Parathyroid adenoma (tissue), 2 donors: ENCODE measurements at regions not wholly inside any gene's neighbourhood (a gene's known extent, or its start where the extent isn't known, plus 50 kb on each side); places are given as distances from the start of the nearest gene placed in this dataset.

Experiments
- H2AFZ ChIP-seq: fragments of 300-600 bp; sonication (generic); one replicate; pipeline ENCODE4 v1.7.0; 2017; ENCODE audit warnings: antibody characterized with exemption, mild to moderate bottlenecking
- H3K27ac ChIP-seq: fragments of 300-600 bp; sonication (generic); one replicate; pipeline ENCODE4 v1.7.0; 2017
- H3K27me3 ChIP-seq: fragments of 300-600 bp; sonication (generic); one replicate; pipeline ENCODE4 v1.7.0; 2017; ENCODE audit warnings: low read length; ENCODE audit not compliant: control insufficient read depth, insufficient read depth
- H3K36me3 ChIP-seq: fragments of 300-600 bp; sonication (generic); one replicate; pipeline ENCODE4 v1.7.0; 2017; ENCODE audit warnings: low read length; ENCODE audit not compliant: control insufficient read depth, insufficient read depth
- H3K4me1 ChIP-seq: fragments of 300-600 bp; sonication (generic); one replicate; pipeline ENCODE4 v1.7.0; 2017; ENCODE audit warnings: control low read depth
- H3K4me2 ChIP-seq: fragments of 300-600 bp; sonication (generic); one replicate; pipeline ENCODE4 v1.7.0; 2017; ENCODE audit warnings: low read length
- H3K4me3 ChIP-seq: fragments of 300-600 bp; sonication (generic); one replicate; pipeline ENCODE4 v1.7.0; 2017; ENCODE audit warnings: low read depth, low read length
- H3K79me2 ChIP-seq: fragments of 300-600 bp; sonication (generic); one replicate; pipeline ENCODE4 v1.7.0; 2017; ENCODE audit warnings: control low read depth
- H3K9ac ChIP-seq: fragments of 300-600 bp; sonication (generic); one replicate; pipeline ENCODE4 v1.7.0; 2017; ENCODE audit warnings: mild to moderate bottlenecking
- H3K9me3 ChIP-seq: fragments of 300-600 bp; sonication (generic); one replicate; pipeline ENCODE4 v1.7.0; 2017; ENCODE audit warnings: low read length; ENCODE audit not compliant: control insufficient read depth
- CTCF ChIP-seq: fragments of 300-600 bp; sonication (generic); IDR thresholded peaks from one replicate; pipeline ENCODE4 v1.7.0; 2017; ENCODE audit warnings: antibody characterized with exemption, mild to moderate bottlenecking
- donor health status: primary hyperparathyroidism.

DNA sequence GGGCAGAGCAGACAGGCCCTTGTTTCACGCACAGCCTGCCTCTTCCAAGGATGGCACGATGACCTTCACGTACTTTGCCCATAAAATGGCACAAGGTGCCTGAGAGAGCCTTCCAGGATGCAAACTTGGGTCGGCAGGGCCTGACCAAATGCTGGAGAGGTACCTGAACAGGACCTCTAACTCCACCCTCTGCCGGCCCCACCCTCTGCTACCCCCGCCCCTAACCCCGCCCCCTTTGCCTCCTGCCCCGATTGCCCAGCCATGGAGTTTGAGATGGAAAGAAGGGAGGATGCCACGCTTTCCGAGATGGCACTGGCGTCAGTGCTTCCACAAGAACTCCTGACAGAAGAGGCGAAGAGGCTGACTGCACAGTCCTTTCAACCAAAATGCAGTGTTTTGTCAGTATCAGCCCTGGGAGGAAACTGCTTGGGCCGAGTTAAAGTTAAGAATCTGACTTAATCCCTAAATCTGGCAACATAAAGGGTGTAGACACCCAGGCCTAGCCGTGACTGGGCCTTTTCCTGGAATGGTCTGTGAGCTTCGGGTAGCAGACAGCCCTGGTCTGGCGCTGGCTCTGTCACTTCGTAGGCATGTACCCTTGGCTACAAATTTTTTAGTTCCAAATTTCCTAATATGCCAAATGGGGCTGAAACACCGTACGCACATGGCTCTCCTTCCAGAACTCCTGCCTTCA, 230.3 kb upstream of the RGMA start:
- no peaks in the 10 kb centered on the region for H3K9me3 ChIP-seq
- H3K79me2 ChIP-seq, result no peaks in the 10 kb centered on the region
- H3K4me3 ChIP-seq, result no peak overlapping the region
- H3K27ac ChIP-seq, result no peak overlapping the region
- no peaks in the 10 kb centered on the region for H3K36me3 ChIP-seq
- no peak for TF ChIP-seq CTCF
- no peak overlapping the region for H3K4me2 ChIP-seq
- no peaks in the 10 kb centered on the region for H3K4me1 ChIP-seq
- H2AFZ ChIP-seq, result no peak overlapping the region
- H3K27me3 ChIP-seq, result no peaks in the 10 kb centered on the region
- no peak overlapping the region for H3K9ac ChIP-seq

DNA sequence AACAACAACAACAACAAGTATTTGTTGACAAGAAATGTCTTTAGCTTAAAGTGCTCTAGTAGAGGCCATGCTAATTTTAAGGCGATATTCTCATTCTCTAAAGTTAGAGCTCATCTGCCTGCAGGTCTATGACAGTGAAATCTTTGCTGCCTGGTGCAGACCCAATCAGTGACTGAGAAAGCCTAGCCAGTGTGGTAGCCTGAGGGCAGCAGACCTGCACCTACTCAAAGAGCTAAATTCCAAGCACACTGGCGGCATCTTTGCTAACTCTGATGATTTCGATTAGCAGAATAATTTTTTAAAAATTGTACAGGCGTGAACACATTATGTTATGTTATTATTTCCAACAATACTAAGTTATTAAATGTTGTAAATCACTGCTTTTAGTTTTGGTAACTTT, 228.8 kb upstream of the RGMA start:
- no peaks in the 10 kb centered on the region for H3K27me3 ChIP-seq
- no peaks in the 10 kb centered on the region for H3K9me3 ChIP-seq
- no peaks in the 10 kb centered on the region for H3K79me2 ChIP-seq
- no peaks in the 10 kb centered on the region for H3K36me3 ChIP-seq
- no peak for TF ChIP-seq CTCF
- no peak overlapping the region for H3K27ac ChIP-seq
- H2AFZ ChIP-seq, result no peak overlapping the region
- no peak overlapping the region for H3K9ac ChIP-seq
- H3K4me2 ChIP-seq, result no peak overlapping the region
- no peak overlapping the region for H3K4me3 ChIP-seq
- H3K4me1 ChIP-seq, result no peaks in the 10 kb centered on the region

GRCh38 chr15:93314245-93314644, 225.2 kb upstream of the RGMA start:
- H3K36me3 ChIP-seq, result no peaks in the 10 kb centered on the region
- H3K27ac ChIP-seq, result no peak overlapping the region
- H3K4me2 ChIP-seq, result no peak overlapping the region
- no peaks in the 10 kb centered on the region for H3K4me1 ChIP-seq
- H2AFZ ChIP-seq, result no peak overlapping the region
- H3K79me2 ChIP-seq, result no peaks in the 10 kb centered on the region
- no peaks in the 10 kb centered on the region for H3K9me3 ChIP-seq
- no peaks in the 10 kb centered on the region for H3K27me3 ChIP-seq
- no peak overlapping the region for H3K9ac ChIP-seq
- no peak overlapping the region for H3K4me3 ChIP-seq
- no peak for TF ChIP-seq CTCF

DNA sequence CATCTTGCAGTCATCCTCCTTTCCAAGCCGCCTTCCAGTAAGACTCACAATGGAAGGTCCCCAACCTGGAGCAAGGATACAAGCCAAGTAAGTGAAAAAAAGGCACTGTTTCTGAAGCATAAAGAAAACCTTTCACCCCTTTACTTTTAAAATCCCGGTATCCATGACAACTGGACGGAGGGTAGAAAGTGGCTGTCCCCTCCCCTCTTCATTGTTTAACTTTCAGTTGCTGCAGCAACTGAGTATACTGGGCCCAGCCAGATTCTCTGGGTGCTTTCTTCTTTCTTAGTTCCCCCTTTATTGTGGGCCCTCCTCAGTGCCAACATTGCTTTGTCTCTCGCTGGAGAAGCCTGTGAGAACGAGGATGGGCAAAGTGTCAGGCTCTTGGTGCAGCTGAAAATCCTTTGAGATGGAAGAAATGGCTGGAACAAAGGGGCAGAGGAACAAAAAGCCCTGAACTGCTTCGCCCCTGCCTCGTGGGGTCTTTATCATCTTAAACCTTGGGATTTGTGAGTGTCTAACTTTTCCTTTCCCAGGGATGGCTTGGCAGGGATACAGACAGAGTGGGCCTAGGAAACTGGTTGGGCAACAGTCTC, 224.0 kb upstream of the RGMA start:
- no peak overlapping the region for H3K4me2 ChIP-seq
- H3K36me3 ChIP-seq, result no peaks in the 10 kb centered on the region
- no peak for TF ChIP-seq CTCF
- H3K27me3 ChIP-seq, result no peaks in the 10 kb centered on the region
- no peak overlapping the region for H3K4me3 ChIP-seq
- no peak overlapping the region for H3K9ac ChIP-seq
- H3K27ac ChIP-seq, result no peak overlapping the region
- H3K9me3 ChIP-seq, result no peaks in the 10 kb centered on the region
- H3K4me1 ChIP-seq, result no peaks in the 10 kb centered on the region
- no peaks in the 10 kb centered on the region for H3K79me2 ChIP-seq
- H2AFZ ChIP-seq, result no peak overlapping the region

DNA sequence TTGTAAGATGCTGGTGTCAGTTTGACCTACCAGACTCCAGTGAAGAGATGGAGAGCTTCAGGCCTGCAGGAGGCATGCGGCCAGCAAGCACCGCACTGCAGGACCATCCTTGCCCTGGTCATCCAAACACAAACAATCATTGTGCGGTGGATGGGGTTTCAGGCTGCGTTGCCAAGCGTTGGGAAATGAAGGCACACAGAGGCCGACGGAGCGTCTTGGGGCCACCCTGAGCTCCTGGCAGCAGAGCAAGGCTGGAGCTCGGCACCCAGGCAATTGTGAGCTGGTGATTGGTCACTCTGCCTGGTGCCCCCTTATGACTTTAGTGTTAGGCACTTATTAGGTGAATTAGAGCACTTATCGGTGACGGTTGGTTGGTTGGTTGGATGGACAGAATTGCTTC, 222.6 kb upstream of the RGMA start:
- TF ChIP-seq CTCF, result no peak
- no peak overlapping the region for H3K4me3 ChIP-seq
- no peaks in the 10 kb centered on the region for H3K9me3 ChIP-seq
- no peaks in the 10 kb centered on the region for H3K79me2 ChIP-seq
- no peaks in the 10 kb centered on the region for H3K27me3 ChIP-seq
- no peaks in the 10 kb centered on the region for H3K4me1 ChIP-seq
- H3K27ac ChIP-seq, result no peak overlapping the region
- no peaks in the 10 kb centered on the region for H3K36me3 ChIP-seq
- H3K4me2 ChIP-seq, result no peak overlapping the region
- no peak overlapping the region for H2AFZ ChIP-seq
- no peak overlapping the region for H3K9ac ChIP-seq
